Immature natural killer cell (primary cell): ENCODE measurements at regions not wholly inside any gene's neighbourhood (a gene's known extent, or its start where the extent isn't known, plus 50 kb on each side); places are given as distances from the start of the nearest gene placed in this dataset.

Experiments
- DNase-seq, 3 donors: peaks; one replicate each; pipeline ENCODE4 v3.0.0; 2022; ENCODE audit warnings: mixed read lengths in 1 of 3
- H3K27ac Mint-ChIP-seq, 6 donors: one replicate each; pipeline ENCODE4 v1.8.0; 2020; ENCODE audit warnings: mixed read lengths in 6 of 6, mild to moderate bottlenecking in 5 of 6, inconsistent platforms in 4 of 6, moderate library complexity in 3 of 6
- H3K27me3 Mint-ChIP-seq, 3 donors: one replicate each; pipeline ENCODE4 v1.8.0; 2020 to 2021; ENCODE audit warnings: low read depth in 3 of 3, mild to moderate bottlenecking in 3 of 3, mixed read lengths in 3 of 3, moderate library complexity in 3 of 3, inconsistent platforms in 1 of 3
- H3K36me3 Mint-ChIP-seq, 3 donors: one replicate each; pipeline ENCODE4 v1.8.0; 2020; ENCODE audit warnings: mixed read lengths in 3 of 3, inconsistent platforms in 2 of 3, mild to moderate bottlenecking in 2 of 3
- H3K4me1 Mint-ChIP-seq, 2 donors: one replicate each; pipeline ENCODE4 v1.8.0; 2020; ENCODE audit warnings: inconsistent platforms in 2 of 2, mild to moderate bottlenecking in 2 of 2, mixed read lengths in 2 of 2, moderate library complexity in 1 of 2
- H3K4me3 Mint-ChIP-seq, 5 donors: one replicate each; pipeline ENCODE4 v1.8.0; 2020; ENCODE audit warnings: mild to moderate bottlenecking in 5 of 5, mixed read lengths in 5 of 5, inconsistent platforms in 3 of 5, moderate library complexity in 3 of 5
- H3K9me3 Mint-ChIP-seq, 6 donors: one replicate each; pipeline ENCODE4 v1.8.0; 2020; ENCODE audit warnings: mild to moderate bottlenecking in 6 of 6, mixed read lengths in 6 of 6, inconsistent platforms in 4 of 6, moderate library complexity in 3 of 6

DNA sequence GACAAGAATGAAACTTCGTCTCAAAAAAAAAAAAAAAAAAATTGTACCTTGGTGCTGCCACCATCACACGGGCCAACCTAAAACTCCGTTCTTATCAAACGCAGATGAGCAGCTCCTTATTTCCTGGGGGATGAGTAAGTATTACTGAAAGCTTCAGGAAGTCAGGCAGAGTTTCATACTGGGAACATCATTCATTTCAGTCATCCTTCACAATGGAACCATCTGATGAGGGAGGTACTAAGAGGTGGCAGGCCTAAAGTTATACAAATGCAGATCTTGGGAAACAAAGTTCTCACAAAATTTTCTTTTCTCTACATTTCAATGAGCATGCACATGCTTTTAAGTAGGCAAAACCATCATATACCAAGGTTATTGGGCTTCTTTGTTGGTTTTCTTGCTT lies 636.0 kb upstream of the LMCD1 start:
- Mint-ChIP-seq H3K27me3 (peaks cover 0 to 5% (median under 1%) of the 10 kb centered on the region in 3 donors), H3K4me1 (no peaks in the 10 kb centered on the region), H3K27ac (no peak overlapping the region), H3K36me3 (no peaks in the 10 kb centered on the region), H3K9me3 (peaks cover 0 to 15% (median under 1%) of the 10 kb centered on the region in 6 donors), H3K4me3 (no peak overlapping the region)
- no peak for DNase-seq

DNA sequence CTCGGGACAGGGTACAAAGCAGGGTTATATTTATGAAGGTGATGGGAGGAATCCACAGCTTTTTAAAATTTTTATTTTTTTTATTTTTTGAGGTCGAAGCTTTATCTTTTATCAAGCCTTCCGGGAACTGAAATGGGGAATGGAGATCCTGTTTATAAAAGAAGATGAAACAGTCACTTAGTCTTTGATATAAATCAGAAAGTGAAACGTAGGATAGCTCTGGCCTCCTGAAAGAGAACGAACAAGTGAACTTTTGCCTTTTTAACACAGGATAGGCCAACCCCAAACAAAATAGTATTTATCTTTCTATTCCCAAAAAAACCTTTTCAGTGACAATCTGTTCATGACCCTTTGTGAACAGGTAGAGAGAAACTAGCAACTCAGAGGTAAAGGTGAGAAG lies 634.0 kb upstream of the LMCD1 start:
- H3K27ac Mint-ChIP-seq = peak overlapping the region in 1 of 6 donors; percentile 32
- H3K4me3 Mint-ChIP-seq = no peak overlapping the region
- H3K36me3 Mint-ChIP-seq = no peaks in the 10 kb centered on the region
- DNase-seq = no peak
- no peaks in the 10 kb centered on the region for H3K4me1 Mint-ChIP-seq
- H3K27me3 Mint-ChIP-seq = peaks cover 0 to 3% (median 0%) of the 10 kb centered on the region in 3 donors
- peaks cover 0 to 15% (median under 1%) of the 10 kb centered on the region in 6 donors for H3K9me3 Mint-ChIP-seq

DNA sequence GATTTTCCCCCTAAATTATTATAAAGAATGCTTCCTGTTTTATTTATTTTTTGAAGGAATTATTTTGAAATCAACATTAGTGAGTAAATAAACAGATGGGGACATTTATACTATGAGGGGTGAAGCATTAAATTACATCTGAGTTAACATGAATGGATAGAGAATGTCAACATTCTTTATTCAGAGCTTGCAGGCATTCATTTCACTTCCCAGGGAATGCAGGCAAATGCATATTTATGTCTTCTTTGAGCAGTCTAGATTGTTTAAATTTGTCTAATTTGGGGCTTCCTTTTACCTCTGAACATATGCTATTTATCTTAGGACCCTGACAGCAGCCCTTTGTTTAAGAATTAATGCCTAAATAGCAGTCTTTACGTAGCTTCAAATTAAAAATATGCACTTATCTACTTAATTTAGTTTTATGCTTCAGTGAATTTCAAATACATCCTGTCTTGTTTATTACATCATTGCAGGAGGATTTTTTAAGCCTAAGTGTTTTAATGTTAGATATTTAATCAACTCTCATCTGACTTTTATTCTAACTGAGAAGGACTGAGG lies 630.5 kb upstream of the LMCD1 start:
- Mint-ChIP-seq H3K4me1 (no peaks in the 10 kb centered on the region), H3K36me3 (no peaks in the 10 kb centered on the region), H3K27ac (no peak overlapping the region), H3K27me3 (peaks cover 0 to 3% (median 0%) of the 10 kb centered on the region in 3 donors), H3K4me3 (no peak overlapping the region), H3K9me3 (peaks cover 0 to 15% (median under 1%) of the 10 kb centered on the region in 6 donors)
- DNase-seq = no peak

DNA sequence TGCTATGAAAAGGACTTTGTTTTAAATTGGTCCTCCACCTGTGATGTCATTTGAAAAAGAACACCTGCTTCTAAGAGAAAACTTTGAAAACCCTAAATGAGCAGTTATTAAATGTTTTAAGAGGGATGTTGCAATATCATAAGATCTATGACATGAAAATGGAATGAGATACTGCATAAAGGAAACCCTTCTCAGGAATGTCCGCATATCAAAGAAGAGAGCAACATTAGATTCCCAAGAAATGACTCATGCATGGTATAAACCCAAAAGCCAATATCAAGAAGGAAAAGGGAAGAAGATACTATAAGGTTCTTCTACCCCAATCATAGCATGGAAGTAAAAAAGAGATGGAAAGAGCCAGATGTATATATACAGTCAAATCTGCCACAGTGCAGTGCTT lies 627.5 kb upstream of the LMCD1 start:
- Mint-ChIP-seq H3K4me3 (no peak overlapping the region), H3K27ac (no peak overlapping the region), H3K9me3 (peaks cover 0 to 9% (median 1%) of the 10 kb centered on the region in 6 donors), H3K4me1 (peaks cover 15 to 16% of the 10 kb centered on the region in 2 donors), H3K27me3 (peaks cover 0 to 2% (median 1%) of the 10 kb centered on the region in 3 donors), H3K36me3 (no peaks in the 10 kb centered on the region)
- DNase-seq = no peak

- H3K27me3 Mint-ChIP-seq = peaks cover 0 to 2% (median 1%) of the 10 kb centered on the region in 3 donors
- H3K9me3 Mint-ChIP-seq = peaks cover 0 to 6% (median 1%) of the 10 kb centered on the region in 6 donors
- H3K4me3 Mint-ChIP-seq = no peak overlapping the region
- DNase-seq = no peak
- peaks cover 16 to 17% of the 10 kb centered on the region in 2 donors for H3K4me1 Mint-ChIP-seq
- H3K36me3 Mint-ChIP-seq = no peaks in the 10 kb centered on the region
- H3K27ac Mint-ChIP-seq = no peak overlapping the region
Observed at GRCh38 chr3:7875925-7876324, 625.7 kb upstream of the LMCD1 start.

GRCh38 chr3:7876741-7877297 lies 624.8 kb upstream of the LMCD1 start:
- Mint-ChIP-seq H3K4me3 (peak overlapping the region; percentile 39 to 60 (median 48)), H3K4me1 (peaks cover 16 to 17% of the 10 kb centered on the region in 2 donors), H3K27me3 (peaks cover 0 to 2% (median 1%) of the 10 kb centered on the region in 3 donors), H3K9me3 (peaks cover 0 to 10% (median 1%) of the 10 kb centered on the region in 6 donors), H3K36me3 (no peaks in the 10 kb centered on the region), H3K27ac (peak overlapping the region in 5 of 6 donors; percentile 2 to 64 (median 32))
- peak; percentile 10 to 32 (median 19) for DNase-seq

DNA sequence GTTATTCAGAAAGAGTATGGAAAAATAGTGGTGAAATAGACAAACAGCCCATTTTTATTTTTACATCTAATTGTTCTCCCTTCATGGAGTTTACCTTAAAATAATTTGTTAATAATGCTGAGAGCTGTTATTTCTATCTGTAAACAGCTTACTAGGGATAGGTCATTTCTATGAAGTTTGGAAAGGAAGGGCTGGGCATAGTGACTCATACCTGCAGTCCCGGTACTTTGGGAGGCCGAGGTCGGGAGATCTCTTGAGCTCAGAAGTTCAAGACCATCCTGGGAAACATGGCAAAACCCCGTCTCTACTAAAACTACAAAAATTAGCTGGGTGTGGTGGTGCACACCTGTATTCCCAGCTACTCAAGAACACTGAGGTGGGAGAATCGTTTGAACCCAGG lies 624.3 kb upstream of the LMCD1 start:
- H3K27ac Mint-ChIP-seq = peak overlapping the region in 4 of 6 donors; percentile 2 to 64 (median 26)
- no peaks in the 10 kb centered on the region for H3K36me3 Mint-ChIP-seq
- H3K27me3 Mint-ChIP-seq = peaks cover 0 to 2% (median 1%) of the 10 kb centered on the region in 3 donors
- H3K4me3 Mint-ChIP-seq = peak overlapping the region in 4 of 5 donors; percentile 39 to 60 (median 48)
- H3K4me1 Mint-ChIP-seq = peaks cover 16 to 17% of the 10 kb centered on the region in 2 donors
- no peak for DNase-seq
- H3K9me3 Mint-ChIP-seq = peaks cover 0 to 10% (median 1%) of the 10 kb centered on the region in 6 donors

DNA sequence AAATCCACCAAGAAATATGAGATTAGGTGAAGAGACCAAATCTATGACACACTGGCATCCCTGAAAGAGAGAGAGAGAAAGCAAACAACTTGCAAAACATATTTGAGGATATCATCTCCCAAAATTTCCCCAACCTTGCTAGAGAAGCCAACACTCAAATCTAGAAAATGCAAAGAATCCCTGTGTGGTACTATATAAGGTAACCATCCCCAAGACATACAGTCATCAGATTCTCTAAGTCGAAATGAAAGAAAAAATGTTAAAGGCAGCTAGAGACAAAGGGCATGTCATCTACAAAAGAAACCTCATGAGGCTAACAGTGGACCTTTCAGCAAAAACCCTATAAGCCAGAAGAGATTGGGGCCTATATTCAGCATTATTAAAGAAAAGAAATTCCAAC lies 622.1 kb upstream of the LMCD1 start:
- Mint-ChIP-seq H3K4me1 (peaks cover 16 to 17% of the 10 kb centered on the region in 2 donors), H3K27ac (no peak overlapping the region), H3K9me3 (peaks cover under 1 to 10% (median 3%) of the 10 kb centered on the region in 6 donors), H3K27me3 (peaks cover 0 to 2% (median 1%) of the 10 kb centered on the region in 3 donors), H3K36me3 (no peaks in the 10 kb centered on the region), H3K4me3 (no peak overlapping the region)
- DNase-seq = no peak

GRCh38 chr3:7881946-7882345 lies 619.7 kb upstream of the LMCD1 start:
- Mint-ChIP-seq H3K4me3 (no peak overlapping the region), H3K4me1 (peaks cover 9 to 11% of the 10 kb centered on the region in 2 donors), H3K27me3 (peaks cover 0 to 3% (median 1%) of the 10 kb centered on the region in 3 donors), H3K36me3 (no peaks in the 10 kb centered on the region), H3K9me3 (peaks cover 2 to 17% (median 8%) of the 10 kb centered on the region in 6 donors), H3K27ac (no peak overlapping the region)
- DNase-seq = no peak

GRCh38 chr3:7897655-7898054 lies 604.0 kb upstream of the LMCD1 start:
- no peak for DNase-seq
- H3K4me1 Mint-ChIP-seq = no peaks in the 10 kb centered on the region
- no peaks in the 10 kb centered on the region for H3K36me3 Mint-ChIP-seq
- H3K4me3 Mint-ChIP-seq = no peak overlapping the region
- H3K9me3 Mint-ChIP-seq = peaks cover 0 to 12% (median 1%) of the 10 kb centered on the region in 6 donors
- H3K27me3 Mint-ChIP-seq = peaks cover 0 to 2% (median 0%) of the 10 kb centered on the region in 3 donors
- H3K27ac Mint-ChIP-seq = no peak overlapping the region

GRCh38 chr3:7913283-7913682 lies 588.3 kb upstream of the LMCD1 start:
- no peaks in the 10 kb centered on the region for H3K36me3 Mint-ChIP-seq
- peaks cover 0 to 5% (median 0%) of the 10 kb centered on the region in 6 donors for H3K9me3 Mint-ChIP-seq
- peaks cover 0 to 6% of the 10 kb centered on the region in 2 donors for H3K4me1 Mint-ChIP-seq
- H3K27me3 Mint-ChIP-seq = peaks cover 0 to 3% (median 0%) of the 10 kb centered on the region in 3 donors
- H3K4me3 Mint-ChIP-seq = no peak overlapping the region
- no peak for DNase-seq
- no peak overlapping the region for H3K27ac Mint-ChIP-seq

DNA sequence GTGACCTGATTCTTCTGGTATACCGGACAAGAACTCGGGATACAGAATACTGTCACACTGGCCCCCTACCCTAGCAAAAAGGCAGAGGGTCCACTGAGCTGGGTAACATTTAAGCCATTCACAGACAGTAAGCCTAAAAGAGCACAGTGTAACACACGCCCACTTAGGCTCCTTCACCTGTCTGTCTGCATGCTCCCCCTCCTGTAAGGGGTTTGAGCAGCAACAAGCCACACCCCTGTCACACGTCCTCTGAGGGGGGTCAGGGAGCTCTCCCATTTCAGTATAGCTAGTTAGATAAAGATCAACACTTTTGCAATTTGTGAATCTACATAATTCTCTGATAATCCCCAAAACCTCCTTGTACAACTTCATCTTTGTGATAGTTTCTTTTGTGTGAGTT lies 586.3 kb upstream of the LMCD1 start:
- peaks cover 0 to 6% of the 10 kb centered on the region in 2 donors for H3K4me1 Mint-ChIP-seq
- H3K9me3 Mint-ChIP-seq = peaks cover 0 to 7% (median 0%) of the 10 kb centered on the region in 6 donors
- no peak overlapping the region for H3K4me3 Mint-ChIP-seq
- no peak overlapping the region for H3K27ac Mint-ChIP-seq
- no peak for DNase-seq
- peaks cover 0 to 3% (median 0%) of the 10 kb centered on the region in 3 donors for H3K27me3 Mint-ChIP-seq
- no peaks in the 10 kb centered on the region for H3K36me3 Mint-ChIP-seq

- Mint-ChIP-seq H3K4me3 (no peak overlapping the region), H3K27me3 (no peaks in the 10 kb centered on the region), H3K9me3 (peaks cover 0 to 9% (median 2%) of the 10 kb centered on the region in 6 donors), H3K36me3 (no peaks in the 10 kb centered on the region), H3K27ac (no peak overlapping the region), H3K4me1 (peaks cover 0 to 6% of the 10 kb centered on the region in 2 donors)
- no peak for DNase-seq
Observed at GRCh38 chr3:7917443-7918151, 584.0 kb upstream of the LMCD1 start.

- Mint-ChIP-seq H3K4me1 (peaks cover 0 to 6% of the 10 kb centered on the region in 2 donors), H3K4me3 (no peak overlapping the region), H3K9me3 (peaks cover 0 to 9% (median 4%) of the 10 kb centered on the region in 6 donors), H3K27me3 (no peaks in the 10 kb centered on the region), H3K27ac (no peak overlapping the region), H3K36me3 (no peaks in the 10 kb centered on the region)
- DNase-seq = no peak
Observed at GRCh38 chr3:7920211-7920610, 581.4 kb upstream of the LMCD1 start.
